Cardiac fibroblast (primary cell): ENCODE measurements at regions not wholly inside any gene's neighbourhood (a gene's known extent, or its start where the extent isn't known, plus 50 kb on each side); places are given as distances from the start of the nearest gene placed in this dataset.

Source experiments
- DNase-seq, 2 donors: peaks; one replicate each; pipeline versions ENCODE4 v3.0.0 to v3.0.0-alpha.2; 2010; ENCODE audit warnings: low read depth in 2 of 2
- H3K4me3 ChIP-seq, 2 donors: replicated peaks in 1 of 2; 1 replicate in 1 of 2; 2 replicates in 1 of 2; pipeline ENCODE4 v1.5.1; 2011; ENCODE audit warnings: low read depth in 2 of 2, low read length in 2 of 2, mild to moderate bottlenecking in 2 of 2, moderate library complexity in 1 of 2
- CTCF ChIP-seq: IDR thresholded peaks from one replicate; pipeline ENCODE4 v1.5.1; 2011; ENCODE audit warnings: low read depth, mild to moderate bottlenecking, low read length, inconsistent platforms

DNA sequence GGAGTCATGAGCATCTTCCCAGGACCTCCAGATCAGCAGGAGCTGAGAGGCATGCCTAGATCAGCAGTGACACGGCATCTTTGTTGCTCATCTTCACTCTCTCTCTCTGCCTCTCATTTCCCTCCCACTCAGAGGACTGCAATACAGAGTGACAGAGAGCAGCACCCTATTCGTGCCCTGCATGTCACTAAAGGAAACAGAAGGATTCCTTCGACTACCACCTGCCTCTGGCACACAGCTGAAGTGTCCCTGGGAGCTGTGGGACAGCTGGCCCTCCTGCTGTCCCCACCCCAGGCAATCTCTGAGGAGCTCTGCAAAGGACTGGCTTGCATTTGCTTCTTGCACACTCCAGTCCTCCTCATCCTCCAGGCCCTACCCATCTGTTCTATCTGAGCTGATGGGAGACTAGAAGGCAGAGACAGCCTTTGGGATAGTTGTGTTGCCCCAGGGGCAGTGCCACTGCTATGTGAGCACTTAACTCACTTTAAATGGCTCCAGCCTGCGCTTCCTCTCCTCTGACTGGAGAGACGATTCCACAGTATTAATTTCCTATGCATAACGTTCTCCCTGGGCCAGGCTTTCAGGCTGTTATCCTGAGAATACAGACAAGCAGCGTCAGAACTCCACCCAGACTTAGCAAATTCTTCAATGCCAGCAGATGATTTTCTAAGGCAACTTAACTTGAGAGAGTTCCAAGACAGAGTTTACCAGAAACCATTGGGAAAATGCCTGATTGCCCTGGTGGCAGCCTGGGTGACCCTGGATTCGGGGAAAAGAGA lies 167.6 kb upstream of the MAP1B start:
- no peak overlapping the region for H3K4me3 ChIP-seq
- TF ChIP-seq CTCF = no peak
- peak in 1 of 2 donors; percentile 3 for DNase-seq

DNA sequence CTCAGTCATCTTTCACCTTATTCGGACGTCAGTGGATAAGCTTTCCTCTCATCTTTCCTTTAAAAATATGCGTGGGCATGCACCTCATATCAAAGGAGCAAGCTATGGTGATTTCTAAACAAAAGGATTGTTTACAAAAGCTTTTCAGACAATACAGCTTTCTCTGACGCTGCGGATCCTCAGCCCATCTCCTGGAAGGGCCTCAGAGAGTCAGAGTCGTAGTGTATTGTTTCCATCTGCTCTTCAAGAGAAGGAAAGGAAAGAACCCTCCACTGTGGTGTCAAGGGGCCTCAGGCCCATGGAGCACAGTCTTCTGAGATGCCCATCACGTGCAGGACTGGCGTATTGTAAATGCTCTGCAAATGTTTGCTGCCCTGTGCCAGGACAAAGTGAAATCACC lies 163.4 kb upstream of the MAP1B start:
- H3K4me3 ChIP-seq = no peak overlapping the region
- DNase-seq = no peak
- TF ChIP-seq CTCF = no peak

DNA sequence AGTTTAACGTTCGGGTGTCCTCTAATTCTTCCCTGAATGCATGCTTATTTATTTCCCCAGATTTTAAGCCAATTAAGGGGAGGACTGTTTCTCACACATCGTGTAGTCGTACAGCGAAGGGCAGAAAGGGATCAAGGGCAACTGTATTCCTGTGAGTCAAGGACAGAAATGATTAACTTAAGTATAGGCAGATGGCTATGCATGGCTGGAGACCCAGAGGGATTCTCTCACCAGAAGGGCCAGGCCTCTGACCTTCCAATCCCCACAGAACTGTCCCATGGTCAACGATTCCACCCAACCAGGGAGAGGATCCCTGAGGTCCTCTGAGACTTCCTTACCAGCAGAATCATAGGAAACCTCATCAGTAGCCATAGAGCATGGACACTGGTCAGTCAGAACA lies 161.8 kb upstream of the MAP1B start:
- no peak overlapping the region for H3K4me3 ChIP-seq
- TF ChIP-seq CTCF = no peak

DNA sequence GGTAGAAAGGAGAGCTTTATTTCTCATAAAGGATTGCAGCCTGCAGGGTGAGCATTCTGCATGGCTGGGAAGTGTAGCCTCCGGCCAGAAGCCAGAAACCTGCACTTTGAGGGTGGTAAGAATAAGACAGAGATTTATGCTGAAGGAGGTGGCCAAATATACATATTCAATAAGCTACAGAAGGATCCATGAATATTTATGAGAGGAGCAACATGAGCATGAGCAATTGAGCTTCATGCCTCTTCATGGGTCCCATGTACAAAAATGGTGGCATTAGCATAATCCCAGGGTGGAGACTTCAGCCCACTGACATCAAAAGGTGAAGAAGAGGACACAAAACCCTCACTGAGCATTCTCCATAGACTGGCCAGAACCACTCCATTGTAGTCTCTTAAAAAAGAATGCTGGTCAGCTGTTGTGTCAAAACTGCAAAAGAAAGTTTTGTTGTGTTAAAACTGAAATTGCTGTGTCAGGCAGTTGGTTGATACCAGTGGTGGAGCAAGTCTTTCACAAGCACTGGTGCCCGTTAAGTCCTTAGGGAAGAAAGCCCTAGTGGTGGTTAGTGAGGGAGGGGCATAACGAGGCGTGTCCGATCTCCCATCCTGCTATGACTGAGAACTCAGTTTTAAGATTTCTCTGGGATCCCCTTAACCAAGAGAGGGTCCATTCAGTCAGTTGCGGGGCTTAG lies 160.8 kb upstream of the MAP1B start:
- DNase-seq = no peak
- TF ChIP-seq CTCF = no peak
- H3K4me3 ChIP-seq = no peak overlapping the region

More for the DNA sequence above, 161.8 kb upstream of the MAP1B start:
- DNase-seq = no peak

DNA sequence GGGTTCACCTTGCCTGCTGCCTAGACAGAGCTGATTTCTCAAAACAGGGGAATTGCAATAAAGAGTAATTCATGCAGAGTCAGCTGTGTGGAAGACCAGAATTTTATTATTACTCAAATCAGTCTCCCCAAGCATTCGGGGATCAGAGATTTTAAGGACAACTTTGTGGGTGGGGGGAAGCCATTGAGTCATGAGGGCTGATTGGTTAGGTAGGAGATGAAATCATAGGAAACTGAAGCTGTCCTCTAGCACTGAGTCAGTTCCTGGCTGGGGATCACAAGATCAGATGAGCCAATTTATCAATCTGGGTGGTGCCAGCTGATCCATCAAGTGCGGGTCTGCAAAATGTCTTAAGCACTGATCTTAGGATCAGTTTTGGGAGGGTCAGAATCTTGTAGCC lies 159.1 kb upstream of the MAP1B start:
- no peak overlapping the region for H3K4me3 ChIP-seq
- TF ChIP-seq CTCF = no peak
- DNase-seq = peak in 1 of 2 donors; percentile 15

GRCh38 chr5:71949772-71950171 lies 157.5 kb upstream of the MAP1B start:
- no peak for TF ChIP-seq CTCF
- H3K4me3 ChIP-seq = no peak overlapping the region
- DNase-seq = no peak

GRCh38 chr5:71953866-71954265 lies 153.4 kb upstream of the MAP1B start:
- DNase-seq = no peak
- no peak for TF ChIP-seq CTCF
- H3K4me3 ChIP-seq = no peak overlapping the region
